ENCODE measurements at regions not wholly inside any gene's neighbourhood (a gene's known extent, or its start where the extent isn't known, plus 50 kb on each side); places are given as distances from the start of the nearest gene placed in this dataset.
"Not testable (repeated sequence)": the region's sequence is repeated elsewhere in the genome, so short reads cannot be mapped to it uniquely, and the experiment has no call there.

GRCh38 chr3:34109846-34110245, 311.4 kb downstream of the PDCD6IP start:
- DNase-seq (ENCODE audit: low read depth in 2 of 2): no peak

- DNase-seq (ENCODE audit: low read depth in 2 of 2): no peak
Observed at GRCh38 chr3:34111361-34111760, 312.9 kb downstream of the PDCD6IP start.

GRCh38 chr3:34112261-34112660, 313.8 kb downstream of the PDCD6IP start:
- DNase-seq (ENCODE audit: low read depth in 2 of 2): not testable (repeated sequence)

GRCh38 chr3:34131091-34131490, 332.7 kb downstream of the PDCD6IP start:
- DNase-seq (ENCODE audit: low read depth in 2 of 2): no peak

GRCh38 chr3:34132069-34132692, 333.8 kb downstream of the PDCD6IP start:
- DNase-seq (ENCODE audit: low read depth in 2 of 2): no peak

GRCh38 chr3:34139566-34139965, 341.1 kb downstream of the PDCD6IP start:
- DNase-seq (ENCODE audit: low read depth in 2 of 2): no peak

GRCh38 chr3:34140616-34141015, 342.2 kb downstream of the PDCD6IP start:
- DNase-seq (ENCODE audit: low read depth in 2 of 2): no peak

GRCh38 chr3:34141841-34142337, 343.5 kb downstream of the PDCD6IP start:
- DNase-seq (ENCODE audit: low read depth in 2 of 2): no peak

- DNase-seq (ENCODE audit: low read depth in 2 of 2): no peak
Observed at GRCh38 chr3:34145796-34146195, 347.4 kb downstream of the PDCD6IP start.

GRCh38 chr3:34146596-34146995, 348.2 kb downstream of the PDCD6IP start:
- DNase-seq (ENCODE audit: low read depth in 2 of 2): no peak

GRCh38 chr3:34150992-34151391, 352.6 kb downstream of the PDCD6IP start:
- DNase-seq (ENCODE audit: low read depth in 2 of 2): no peak

- no peak for DNase-seq (ENCODE audit: low read depth in 2 of 2)
Observed at GRCh38 chr3:34152656-34153055, 354.2 kb downstream of the PDCD6IP start.

GRCh38 chr3:34155108-34155507, 356.7 kb downstream of the PDCD6IP start:
- DNase-seq (ENCODE audit: low read depth in 2 of 2): no peak

GRCh38 chr3:34155666-34156065, 357.2 kb downstream of the PDCD6IP start:
- DNase-seq (ENCODE audit: low read depth in 2 of 2): no peak

- DNase-seq (ENCODE audit: low read depth in 2 of 2): no peak
Observed at GRCh38 chr3:34157491-34157890, 359.1 kb downstream of the PDCD6IP start.

- DNase-seq (ENCODE audit: low read depth in 2 of 2): no peak
Observed at GRCh38 chr3:34159613-34160420, 361.4 kb downstream of the PDCD6IP start.

- not testable (repeated sequence) for DNase-seq (ENCODE audit: low read depth in 2 of 2)
Observed at GRCh38 chr3:34169636-34170035, 371.2 kb downstream of the PDCD6IP start.

GRCh38 chr3:34174740-34175139, 376.3 kb downstream of the PDCD6IP start:
- no peak for DNase-seq (ENCODE audit: low read depth in 2 of 2)

GRCh38 chr3:34175636-34176176, 377.3 kb downstream of the PDCD6IP start:
- no peak for DNase-seq (ENCODE audit: low read depth in 2 of 2)

- DNase-seq (ENCODE audit: low read depth in 2 of 2): no peak
Observed at GRCh38 chr3:34176723-34177122, 378.3 kb downstream of the PDCD6IP start.

GRCh38 chr3:34178415-34178814, 380.0 kb downstream of the PDCD6IP start:
- no peak for DNase-seq (ENCODE audit: low read depth in 2 of 2)

GRCh38 chr3:34179716-34180115, 381.3 kb downstream of the PDCD6IP start:
- no peak for DNase-seq (ENCODE audit: low read depth in 2 of 2)

- no peak for DNase-seq (ENCODE audit: low read depth in 2 of 2)
Observed at GRCh38 chr3:34180532-34180931, 382.1 kb downstream of the PDCD6IP start.
